ENCODE measurements at regions not wholly inside any gene's neighbourhood (a gene's known extent, or its start where the extent isn't known, plus 50 kb on each side); places are given as distances from the start of the nearest gene placed in this dataset.

DNA sequence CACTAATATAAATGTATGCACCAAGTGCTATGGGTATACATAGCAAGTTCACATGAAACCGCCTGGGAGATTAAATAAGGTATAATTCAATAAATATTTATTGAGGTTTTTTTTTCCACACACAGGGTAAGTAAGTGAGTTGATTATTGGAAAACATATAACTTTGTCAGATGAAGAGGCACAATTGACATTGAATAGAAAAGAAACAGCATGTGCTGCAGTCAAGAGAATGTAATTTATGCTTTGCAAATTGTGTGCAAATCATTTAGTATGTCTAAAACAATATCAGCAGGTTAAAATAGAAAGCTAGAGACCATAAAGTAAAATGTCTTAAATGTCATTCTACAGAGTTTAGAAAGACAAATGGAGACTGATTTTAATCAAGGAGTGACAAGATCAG, 560.0 kb downstream of the AMY1C start:
- H3K4me1 ChIP-seq (ENCODE audit: control insufficient read depth in 4 of 4, insufficient read depth in 4 of 4, low read length in 3 of 4): no peaks in the 10 kb centered on the region
- H3K9me3 ChIP-seq (ENCODE audit: control insufficient read depth in 4 of 4, low read length in 3 of 4): no peaks in the 10 kb centered on the region
- H3K36me3 ChIP-seq (ENCODE audit: control insufficient read depth in 4 of 4, insufficient read depth in 3 of 4, low read depth in 1 of 4, low read length in 3 of 4): no peaks in the 10 kb centered on the region
- H3K27me3 ChIP-seq (ENCODE audit: control insufficient read depth in 4 of 4, insufficient read depth in 4 of 4, low read length in 3 of 4): no peaks in the 10 kb centered on the region
- no peak overlapping the region for H3K9ac ChIP-seq (ENCODE audit: low read depth in 1 of 2, low read length in 2 of 2)
- H3K27ac ChIP-seq (ENCODE audit: low read depth in 1 of 2, low read length in 2 of 2): no peak overlapping the region
- no peak for DNase-seq (ENCODE audit: low spot score)
- no peak overlapping the region for H3K4me3 ChIP-seq (ENCODE audit: low read depth in 1 of 3, low read length in 3 of 3)
- TF ChIP-seq RXRA (IDR thresholded peaks at IDR 0.05) (no peak), GABPA (IDR thresholded peaks at IDR 0.05 in 1 of 2, conservative IDR thresholded peaks at IDR 0.05 in 1 of 2) (no peak), TAF1 (conservative IDR thresholded peaks at IDR 0.05) (no peak), JUND (IDR thresholded peaks at IDR 0.05) (no peak)
- TF ChIP-seq, protein P1, sequence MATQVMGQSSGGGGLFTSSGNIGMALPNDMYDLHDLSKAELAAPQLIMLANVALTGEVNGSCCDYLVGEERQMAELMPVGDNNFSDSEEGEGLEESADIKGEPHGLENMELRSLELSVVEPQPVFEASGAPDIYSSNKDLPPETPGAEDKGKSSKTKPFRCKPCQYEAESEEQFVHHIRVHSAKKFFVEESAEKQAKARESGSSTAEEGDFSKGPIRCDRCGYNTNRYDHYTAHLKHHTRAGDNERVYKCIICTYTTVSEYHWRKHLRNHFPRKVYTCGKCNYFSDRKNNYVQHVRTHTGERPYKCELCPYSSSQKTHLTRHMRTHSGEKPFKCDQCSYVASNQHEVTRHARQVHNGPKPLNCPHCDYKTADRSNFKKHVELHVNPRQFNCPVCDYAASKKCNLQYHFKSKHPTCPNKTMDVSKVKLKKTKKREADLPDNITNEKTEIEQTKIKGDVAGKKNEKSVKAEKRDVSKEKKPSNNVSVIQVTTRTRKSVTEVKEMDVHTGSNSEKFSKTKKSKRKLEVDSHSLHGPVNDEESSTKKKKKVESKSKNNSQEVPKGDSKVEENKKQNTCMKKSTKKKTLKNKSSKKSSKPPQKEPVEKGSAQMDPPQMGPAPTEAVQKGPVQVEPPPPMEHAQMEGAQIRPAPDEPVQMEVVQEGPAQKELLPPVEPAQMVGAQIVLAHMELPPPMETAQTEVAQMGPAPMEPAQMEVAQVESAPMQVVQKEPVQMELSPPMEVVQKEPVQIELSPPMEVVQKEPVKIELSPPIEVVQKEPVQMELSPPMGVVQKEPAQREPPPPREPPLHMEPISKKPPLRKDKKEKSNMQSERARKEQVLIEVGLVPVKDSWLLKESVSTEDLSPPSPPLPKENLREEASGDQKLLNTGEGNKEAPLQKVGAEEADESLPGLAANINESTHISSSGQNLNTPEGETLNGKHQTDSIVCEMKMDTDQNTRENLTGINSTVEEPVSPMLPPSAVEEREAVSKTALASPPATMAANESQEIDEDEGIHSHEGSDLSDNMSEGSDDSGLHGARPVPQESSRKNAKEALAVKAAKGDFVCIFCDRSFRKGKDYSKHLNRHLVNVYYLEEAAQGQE (IDR thresholded peaks at IDR 0.05): no peak
- 66% methylated on average over 1 of the region's 1 CpG for WGBS

GRCh38 chr1:104315823-104316222, 566.1 kb downstream of the AMY1C start:
- H3K36me3 ChIP-seq (ENCODE audit: control insufficient read depth in 4 of 4, insufficient read depth in 3 of 4, low read depth in 1 of 4, low read length in 3 of 4): no peaks in the 10 kb centered on the region
- H3K9ac ChIP-seq (ENCODE audit: low read depth in 1 of 2, low read length in 2 of 2): no peak overlapping the region
- H3K9me3 ChIP-seq (ENCODE audit: control insufficient read depth in 4 of 4, low read length in 3 of 4): no peaks in the 10 kb centered on the region
- 76% methylated on average over 2 of the region's 2 CpGs for WGBS
- no peak for DNase-seq (ENCODE audit: low spot score)
- H3K4me3 ChIP-seq (ENCODE audit: low read depth in 1 of 3, low read length in 3 of 3): no peak overlapping the region
- TF ChIP-seq FOXA2 (IDR thresholded peaks at IDR 0.05) (no peak), FOXA1 (IDR thresholded peaks at IDR 0.05) (no peak), RXRA (IDR thresholded peaks at IDR 0.05) (no peak), RAD21 (IDR thresholded peaks at IDR 0.05) (no peak), NR2F2 (IDR thresholded peaks at IDR 0.05) (no peak), HNF4A (conservative IDR thresholded peaks at IDR 0.05) (no peak), YY1 (IDR thresholded peaks at IDR 0.05) (no peak), EGR1 (IDR thresholded peaks at IDR 0.05; ENCODE audit: low read depth in 2 of 2) (no peak), JUND (IDR thresholded peaks at IDR 0.05) (no peak), TAF1 (conservative IDR thresholded peaks at IDR 0.05) (no peak), MAX (IDR thresholded peaks at IDR 0.05) (no peak), SP1 (IDR thresholded peaks at IDR 0.05) (no peak), HNF4G (IDR thresholded peaks at IDR 0.05) (no peak), GABPA (IDR thresholded peaks at IDR 0.05 in 1 of 2, conservative IDR thresholded peaks at IDR 0.05 in 1 of 2) (no peak)
- TF ChIP-seq, protein P2, sequence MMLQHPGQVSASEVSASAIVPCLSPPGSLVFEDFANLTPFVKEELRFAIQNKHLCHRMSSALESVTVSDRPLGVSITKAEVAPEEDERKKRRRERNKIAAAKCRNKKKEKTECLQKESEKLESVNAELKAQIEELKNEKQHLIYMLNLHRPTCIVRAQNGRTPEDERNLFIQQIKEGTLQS (IDR thresholded peaks at IDR 0.05): no peak
- TF ChIP-seq, protein P1 (IDR thresholded peaks at IDR 0.05): no peak
- TF ChIP-seq, protein P3, sequence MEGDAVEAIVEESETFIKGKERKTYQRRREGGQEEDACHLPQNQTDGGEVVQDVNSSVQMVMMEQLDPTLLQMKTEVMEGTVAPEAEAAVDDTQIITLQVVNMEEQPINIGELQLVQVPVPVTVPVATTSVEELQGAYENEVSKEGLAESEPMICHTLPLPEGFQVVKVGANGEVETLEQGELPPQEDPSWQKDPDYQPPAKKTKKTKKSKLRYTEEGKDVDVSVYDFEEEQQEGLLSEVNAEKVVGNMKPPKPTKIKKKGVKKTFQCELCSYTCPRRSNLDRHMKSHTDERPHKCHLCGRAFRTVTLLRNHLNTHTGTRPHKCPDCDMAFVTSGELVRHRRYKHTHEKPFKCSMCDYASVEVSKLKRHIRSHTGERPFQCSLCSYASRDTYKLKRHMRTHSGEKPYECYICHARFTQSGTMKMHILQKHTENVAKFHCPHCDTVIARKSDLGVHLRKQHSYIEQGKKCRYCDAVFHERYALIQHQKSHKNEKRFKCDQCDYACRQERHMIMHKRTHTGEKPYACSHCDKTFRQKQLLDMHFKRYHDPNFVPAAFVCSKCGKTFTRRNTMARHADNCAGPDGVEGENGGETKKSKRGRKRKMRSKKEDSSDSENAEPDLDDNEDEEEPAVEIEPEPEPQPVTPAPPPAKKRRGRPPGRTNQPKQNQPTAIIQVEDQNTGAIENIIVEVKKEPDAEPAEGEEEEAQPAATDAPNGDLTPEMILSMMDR (IDR thresholded peaks at IDR 0.05; ENCODE audit: low read depth, low read length, missing input control): no peak
- no peaks in the 10 kb centered on the region for H3K27me3 ChIP-seq (ENCODE audit: control insufficient read depth in 4 of 4, insufficient read depth in 4 of 4, low read length in 3 of 4)
- no peaks in the 10 kb centered on the region for H3K4me1 ChIP-seq (ENCODE audit: control insufficient read depth in 4 of 4, insufficient read depth in 4 of 4, low read length in 3 of 4)
- no peak overlapping the region for H3K27ac ChIP-seq (ENCODE audit: low read depth in 1 of 2, low read length in 2 of 2)

All from liver (tissue), 8 donors.